ENCODE measurements at regions not wholly inside any gene's neighbourhood (a gene's known extent, or its start where the extent isn't known, plus 50 kb on each side); places are given as distances from the start of the nearest gene placed in this dataset.

GRCh38 chr1:186770421-186770820 lies 58.3 kb upstream of the PLA2G4A start:
- TF ChIP-seq CTCF (IDR thresholded peaks at IDR 0.05; ENCODE audit: low read depth, low read length) (no peak), POLR2A (IDR thresholded peaks at IDR 0.05; ENCODE audit: extremely low read depth, insufficient read length) (no peak), MAX (IDR thresholded peaks at IDR 0.05; ENCODE audit: low read depth, low read length) (no peak)
